Astrocyte (in vitro differentiated cells and primary cell): ENCODE measurements at regions not wholly inside any gene's neighbourhood (a gene's known extent, or its start where the extent isn't known, plus 50 kb on each side); places are given as distances from the start of the nearest gene placed in this dataset.

Experiments used
- EZH2 ChIP-seq: IDR thresholded peaks from 2 replicates; pipeline ENCODE4 v1.6.1; 2012; ENCODE audit warnings: mild to moderate bottlenecking, low read length, inconsistent platforms; ENCODE audit not compliant: insufficient read depth
- TF ChIP-seq, protein P1 (sequence below): IDR thresholded peaks from 2 replicates; pipeline ENCODE4 v1.5.1; 2011; ENCODE audit warnings: low read depth, mild to moderate bottlenecking, inconsistent platforms, low read length, moderate library complexity; ENCODE audit not compliant: insufficient read depth

DNA sequence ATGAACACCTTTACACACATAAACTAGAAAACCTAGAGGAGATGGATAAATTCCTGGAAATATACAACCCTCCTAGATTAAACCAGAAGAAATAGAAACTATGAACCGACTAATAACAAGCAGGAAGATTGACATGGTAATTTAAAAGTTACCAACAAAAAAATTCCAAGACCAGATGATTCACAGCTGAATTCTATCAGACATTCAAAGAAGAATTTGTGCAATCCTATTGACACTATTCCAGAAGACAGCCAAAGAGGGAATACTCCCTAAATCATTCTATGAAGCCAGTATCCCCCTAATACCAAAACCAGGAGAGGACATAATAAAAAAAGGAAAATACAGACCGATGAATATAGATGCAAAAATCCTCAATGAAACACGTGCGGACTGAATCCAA lies 102.6 kb upstream of the KRR1 start:
- no peak for TF ChIP-seq EZH2
- TF ChIP-seq, protein P1, sequence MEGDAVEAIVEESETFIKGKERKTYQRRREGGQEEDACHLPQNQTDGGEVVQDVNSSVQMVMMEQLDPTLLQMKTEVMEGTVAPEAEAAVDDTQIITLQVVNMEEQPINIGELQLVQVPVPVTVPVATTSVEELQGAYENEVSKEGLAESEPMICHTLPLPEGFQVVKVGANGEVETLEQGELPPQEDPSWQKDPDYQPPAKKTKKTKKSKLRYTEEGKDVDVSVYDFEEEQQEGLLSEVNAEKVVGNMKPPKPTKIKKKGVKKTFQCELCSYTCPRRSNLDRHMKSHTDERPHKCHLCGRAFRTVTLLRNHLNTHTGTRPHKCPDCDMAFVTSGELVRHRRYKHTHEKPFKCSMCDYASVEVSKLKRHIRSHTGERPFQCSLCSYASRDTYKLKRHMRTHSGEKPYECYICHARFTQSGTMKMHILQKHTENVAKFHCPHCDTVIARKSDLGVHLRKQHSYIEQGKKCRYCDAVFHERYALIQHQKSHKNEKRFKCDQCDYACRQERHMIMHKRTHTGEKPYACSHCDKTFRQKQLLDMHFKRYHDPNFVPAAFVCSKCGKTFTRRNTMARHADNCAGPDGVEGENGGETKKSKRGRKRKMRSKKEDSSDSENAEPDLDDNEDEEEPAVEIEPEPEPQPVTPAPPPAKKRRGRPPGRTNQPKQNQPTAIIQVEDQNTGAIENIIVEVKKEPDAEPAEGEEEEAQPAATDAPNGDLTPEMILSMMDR: no peak
